Endothelial cell of umbilical vein (primary cell): ENCODE measurements at regions not wholly inside any gene's neighbourhood (a gene's known extent, or its start where the extent isn't known, plus 50 kb on each side); places are given as distances from the start of the nearest gene placed in this dataset.

Experiments
- BruUV-seq: library from RNA; stranded (reverse); fragments of 400-500 nt; replicated peaks from 2 replicates; lab custom pipeline; 2021; lab: Mats Ljungman, UMichigan
- CTCF ChIA-PET: fragments of 300-600, 350-600 bp; sonication (Branson Sonifier 250); formaldehyde crosslinking; loops from one replicate; lab custom pipeline; 2021; ENCODE audit warnings: antibody characterized with exemption, inconsistent platforms; lab: Charles Lee
- POLR2A ChIA-PET: fragments of 300-600, 350-600 bp; sonication (Branson Sonifier 250); formaldehyde crosslinking; loops from one replicate; lab custom pipeline; 2021; ENCODE audit warnings: antibody characterized with exemption, inconsistent platforms; lab: Charles Lee
- DNase-seq: peaks from one replicate; pipeline ENCODE4 v3.0.0-alpha.2; 2011; ENCODE audit warnings: low read depth, low spot score
- FAIRE-seq: peaks from 2 replicates; lab custom pipeline; 2011; peaks lifted over from hg19 to GRCh38; lab: Jason Lieb, UNC
- H2AFZ ChIP-seq: 2 replicates; pipeline ENCODE4 v1.6.0; 2012; ENCODE audit warnings: low read depth, low read length, control low read depth, inconsistent platforms
- H3K27ac ChIP-seq: 2 replicates; pipeline ENCODE4 v1.5.1; 2011; ENCODE audit warnings: low read depth, mild to moderate bottlenecking, control low read depth, low read length, moderate library complexity; ENCODE audit not compliant: insufficient read depth
- H3K27me3 ChIP-seq, 2 experiments: 2 replicates each; pipeline versions ENCODE4 v1.6.0 to v1.6.1; 2011; ENCODE audit warnings: low read length in 2 of 2, mixed read lengths in 1 of 2; ENCODE audit not compliant: control insufficient read depth in 2 of 2, insufficient read depth in 2 of 2
- H3K36me3 ChIP-seq, 2 experiments: 2 replicates in 1 of 2; 3 replicates in 1 of 2; pipeline ENCODE4 v1.5.1; 2011; ENCODE audit warnings: low read length in 2 of 2, mild to moderate bottlenecking in 1 of 2, moderate library complexity in 1 of 2; ENCODE audit not compliant: control insufficient read depth in 2 of 2, insufficient read depth in 2 of 2; ENCODE audit errors: extremely low read depth in 1 of 2
- H3K4me1 ChIP-seq: 3 replicates; pipeline ENCODE4 v1.5.1; 2011; ENCODE audit warnings: mild to moderate bottlenecking, low read length; ENCODE audit not compliant: control insufficient read depth, insufficient read depth; ENCODE audit errors: extremely low read depth
- H3K4me2 ChIP-seq: 2 replicates; pipeline ENCODE4 v1.6.1; 2011; ENCODE audit warnings: low read length, control low read depth, mixed read lengths; ENCODE audit not compliant: insufficient read depth
- H3K4me3 ChIP-seq, 3 experiments: fragments of 200-600 bp in 1 of 3; sonication (generic), shearing (Covaris generic) in 1 of 3; replicated peaks in 1 of 3; 2 replicates each; pipeline ENCODE4 v1.5.1; 2011 to 2016; ENCODE audit warnings: control low read depth in 3 of 3, low read length in 3 of 3, mild to moderate bottlenecking in 2 of 3, inconsistent platforms in 1 of 3, low read depth in 1 of 3, moderate library complexity in 1 of 3; ENCODE audit not compliant: insufficient read depth in 1 of 3
- H3K79me2 ChIP-seq: 2 replicates; pipeline ENCODE4 v1.6.0; 2012; ENCODE audit warnings: low read length, inconsistent platforms; ENCODE audit not compliant: control insufficient read depth, insufficient read depth
- H3K9ac ChIP-seq: replicated peaks from 2 replicates; pipeline ENCODE3; 2011; ENCODE audit warnings: low read length, control low read depth; ENCODE audit not compliant: insufficient read depth; ENCODE audit errors: extremely low read depth
- H3K9me1 ChIP-seq: replicated peaks from 3 replicates; pipeline ENCODE4 v1.6.0; 2011; ENCODE audit warnings: mild to moderate bottlenecking, low read length; ENCODE audit not compliant: control insufficient read depth, insufficient read depth; ENCODE audit errors: extremely low read depth
- H3K9me3 ChIP-seq: replicated peaks from 2 replicates; pipeline ENCODE4 v1.5.1; 2012; ENCODE audit warnings: low read length, inconsistent platforms; ENCODE audit not compliant: control insufficient read depth, insufficient read depth
- H4K20me1 ChIP-seq: replicated peaks from 2 replicates; pipeline ENCODE3; 2011; ENCODE audit warnings: mild to moderate bottlenecking, low read length; ENCODE audit not compliant: control insufficient read depth, insufficient read depth; ENCODE audit errors: extremely low read depth
- CTCF ChIP-seq, 2 donors: IDR thresholded peaks; 1 replicate in 1 of 2; 2 replicates in 1 of 2; pipeline ENCODE4 v1.5.1; 2011; ENCODE audit warnings: low read length in 2 of 2, mild to moderate bottlenecking in 2 of 2, moderate library complexity in 2 of 2, control low read depth in 1 of 2, inconsistent platforms in 1 of 2, low read depth in 1 of 2; ENCODE audit not compliant: insufficient read depth in 1 of 2; ENCODE audit errors: extremely low read depth in 1 of 2
- EZH2 ChIP-seq: IDR thresholded peaks from 2 replicates; pipeline ENCODE4 v1.6.1; 2012; ENCODE audit warnings: borderline replicate concordance, low read depth, mild to moderate bottlenecking, moderate library complexity, low read length, inconsistent platforms; ENCODE audit not compliant: severe bottlenecking
- FOS ChIP-seq: IDR thresholded peaks from 2 replicates; pipeline ENCODE4 v1.6.1; 2011; ENCODE audit warnings: mild to moderate bottlenecking, low read length, moderate library complexity, borderline replicate concordance; ENCODE audit not compliant: insufficient read depth
- GATA2 ChIP-seq: IDR thresholded peaks from 2 replicates; pipeline ENCODE4 v1.7.0; 2011; ENCODE audit warnings: low read depth, mild to moderate bottlenecking, moderate library complexity, mixed read lengths, low read length; ENCODE audit not compliant: insufficient read length, insufficient read depth
- MYC ChIP-seq: IDR thresholded peaks from one replicate; pipeline ENCODE4 v1.6.1; 2011; ENCODE audit warnings: mild to moderate bottlenecking, low read depth, low read length
- POLR2A ChIP-seq: IDR thresholded peaks from 2 replicates; pipeline ENCODE4 v1.6.1; 2012; ENCODE audit warnings: low read depth, mild to moderate bottlenecking, control low read depth, low read length
- dilution Hi-C: fragments of 300-500 bp; cut with MboI; formaldehyde crosslinking; loops from one replicate; pipeline ENCODE4 v1.15.0; 2019; ENCODE audit warnings: low sequenced_read_pairs; ENCODE audit not compliant: extremely low pct_ligation_motif_present
- intact Hi-C: fragments of 100-400 bp; cut with micrococcal nuclease; formaldehyde crosslinking; loops from one replicate; pipeline ENCODE4 v1.10.0; 2022
- TF ChIP-seq, protein P1 (sequence below): IDR thresholded peaks from 2 replicates; pipeline ENCODE4 v1.6.1; 2011; ENCODE audit not compliant: insufficient read depth, insufficient read length

DNA sequence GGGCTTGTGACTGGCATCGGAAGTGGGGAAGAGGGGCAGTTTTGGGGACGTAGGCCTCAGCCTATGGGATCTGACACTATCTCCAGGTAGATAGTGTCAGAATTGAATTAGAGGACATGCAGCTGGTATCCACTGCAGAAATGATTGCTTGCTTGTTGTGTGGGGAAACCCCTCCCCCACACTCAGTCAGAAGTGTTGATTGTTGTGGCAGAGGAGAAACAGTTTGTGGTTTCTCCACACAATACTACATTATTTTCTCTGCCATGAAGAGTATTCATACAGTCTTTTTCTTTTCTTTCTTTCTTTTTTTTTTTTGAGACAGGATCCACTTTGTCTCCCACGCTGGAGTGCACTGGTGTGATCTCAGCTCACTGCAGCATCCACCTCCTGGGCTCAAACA lies 113.9 kb downstream of the ARRDC3 start:
- no peak overlapping the region for H3K9ac ChIP-seq
- peaks cover 10% of the 10 kb centered on the region for H3K4me1 ChIP-seq
- no TSS peak for BruUV-seq
- H3K27ac ChIP-seq: no peak overlapping the region
- H3K9me3 ChIP-seq: no peaks in the 10 kb centered on the region
- H2AFZ ChIP-seq: no peak overlapping the region
- ChIA-PET CTCF (interaction anchor here (0.9 to 1.8 kb wide), 4 partner anchors 11 to 337 kb away, joined by 3 to 4 read pairs (median 3); no protein-coding TSS in a partner anchor), POLR2A (no interaction called here)
- H4K20me1 ChIP-seq: no peaks in the 10 kb centered on the region
- H3K79me2 ChIP-seq: no peaks in the 10 kb centered on the region
- no peak overlapping the region for H3K4me2 ChIP-seq
- intact Hi-C loops (loop anchor here (5.0 kb wide), 1 partner anchor 102 kb away; no protein-coding TSS in a partner anchor), dilution Hi-C loops (no loop called here)
- TF ChIP-seq MYC (no peak), EZH2 (no peak), POLR2A (no peak), FOS (no peak), CTCF (IDR thresholded peaks at IDR 0.05; ENCODE audit: extremely low read depth in 1 of 2, insufficient read depth in 1 of 2, low read depth in 1 of 2, low read length in 2 of 2) (no peak), GATA2 (no peak)
- TF ChIP-seq, protein P1, sequence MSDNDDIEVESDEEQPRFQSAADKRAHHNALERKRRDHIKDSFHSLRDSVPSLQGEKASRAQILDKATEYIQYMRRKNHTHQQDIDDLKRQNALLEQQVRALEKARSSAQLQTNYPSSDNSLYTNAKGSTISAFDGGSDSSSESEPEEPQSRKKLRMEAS: no peak
- no peaks in the 10 kb centered on the region for H3K9me1 ChIP-seq
- DNase-seq (no peak), FAIRE-seq (no peak)
- no peak overlapping the region for H3K4me3 ChIP-seq
- H3K36me3 ChIP-seq: no peaks in the 10 kb centered on the region
- H3K27me3 ChIP-seq: no peaks in the 10 kb centered on the region
